HEK293 (cell line): ENCODE measurements at regions not wholly inside any gene's neighbourhood (a gene's known extent, or its start where the extent isn't known, plus 50 kb on each side); places are given as distances from the start of the nearest gene placed in this dataset.
"Not testable (repeated sequence)": the region's sequence is repeated elsewhere in the genome, so short reads cannot be mapped to it uniquely, and the experiment has no call there.

Source experiments
- CTCF ChIA-PET: fragments of 350-600 bp; formaldehyde crosslinking; extraction: SDS; loops from one replicate; lab custom pipeline; 2021; ENCODE audit warnings: antibody characterized with exemption; lab: Yijun Ruan, JAX
- POLR2A ChIA-PET: fragments of 300-600 bp; formaldehyde crosslinking; extraction: SDS; loops from one replicate; lab custom pipeline; 2020; ENCODE audit warnings: antibody characterized with exemption, inconsistent platforms; lab: Yijun Ruan, JAX
- H3K27ac ChIP-seq: fragments of 200-500 bp; sonication (Bioruptor generic); 2 replicates; pipeline ENCODE4 v1.5.1; 2014; ENCODE audit warnings: low read depth, low read length, control low read depth, inconsistent platforms; ENCODE audit errors: extremely low read depth
- H3K36me3 ChIP-seq, 2 experiments: fragments of 200-500 bp in 1 of 2; sonication (Bioruptor generic) in 1 of 2; 1 replicate in 1 of 2; 2 replicates in 1 of 2; pipeline ENCODE4 v1.5.1; 2014 to 2017; ENCODE audit warnings: inconsistent platforms in 2 of 2, low read length in 2 of 2; ENCODE audit not compliant: control insufficient read depth in 2 of 2, insufficient read depth in 1 of 2
- H3K4me1 ChIP-seq: fragments of 200-500 bp; sonication (Bioruptor generic); 2 replicates; pipeline ENCODE4 v1.5.1; 2014; ENCODE audit warnings: mild to moderate bottlenecking, low read length, inconsistent platforms; ENCODE audit not compliant: control insufficient read depth, insufficient read depth
- H3K4me3 ChIP-seq: 2 replicates; pipeline ENCODE4 v1.5.1; 2011; ENCODE audit warnings: low read depth, mild to moderate bottlenecking, control low read depth, low read length, moderate library complexity
- H3K9me3 ChIP-seq: fragments of 200-500 bp; sonication (Bioruptor generic); 2 replicates; pipeline ENCODE4 v1.5.1; 2014; ENCODE audit warnings: low read depth, low read length, inconsistent platforms; ENCODE audit not compliant: control insufficient read depth, insufficient read depth
- TSHZ1 ChIP-seq: fragments of 450-650 bp; formaldehyde crosslinking; IDR thresholded peaks from 2 replicates; pipeline ENCODE4 v1.5.1; 2016; ENCODE audit warnings: missing biosample characterization, missing genetic modification characterization, borderline replicate concordance
- ZFHX2 ChIP-seq: fragments of 450-650 bp; formaldehyde crosslinking; conservative IDR thresholded peaks from 2 replicates; pipeline ENCODE4 v1.5.1; 2016; ENCODE audit warnings: missing biosample characterization, missing genetic modification characterization
- ZNF274 ChIP-seq, 2 experiments: fragments of 200-500 bp in 1 of 2; fragments of 450-650 bp in 1 of 2; sonication (Bioruptor generic) in 1 of 2; formaldehyde crosslinking in 1 of 2; IDR thresholded peaks; 2 replicates each; pipeline versions ENCODE4 v1.5.1 to v1.6.1; 2014 to 2016; ENCODE audit warnings: borderline replicate concordance in 1 of 2, inconsistent platforms in 1 of 2, low read length in 1 of 2, missing biosample characterization in 1 of 2, missing genetic modification characterization in 1 of 2
- ZNF394 ChIP-seq: fragments of 450-650 bp; formaldehyde crosslinking; IDR thresholded peaks from 2 replicates; pipeline ENCODE4 v1.5.1; 2016; ENCODE audit warnings: missing biosample characterization, missing genetic modification characterization, mild to moderate bottlenecking, moderate library complexity, borderline replicate concordance
- ZNF555 ChIP-seq: fragments of 450-650 bp; formaldehyde crosslinking; conservative IDR thresholded peaks from 2 replicates; pipeline ENCODE4 v1.5.1; 2017; ENCODE audit warnings: missing biosample characterization, mild to moderate bottlenecking, missing genetic modification characterization, inconsistent platforms
- ZNF561 ChIP-seq: fragments of 450-650 bp; IDR thresholded peaks from 2 replicates; pipeline ENCODE4 v1.5.1; 2018; ENCODE audit warnings: missing biosample characterization, missing genetic modification characterization, borderline replicate concordance
- ZNF596 ChIP-seq: fragments of 450-650 bp; IDR thresholded peaks from 2 replicates; pipeline ENCODE4 v1.5.0; 2018; ENCODE audit warnings: missing biosample characterization, mild to moderate bottlenecking, missing genetic modification characterization, moderate library complexity
- ZNF623 ChIP-seq: fragments of 450-650 bp; formaldehyde crosslinking; IDR thresholded peaks from 2 replicates; pipeline ENCODE4 v1.5.1; 2016; ENCODE audit warnings: missing biosample characterization, missing genetic modification characterization
- ZNF791 ChIP-seq: fragments of 450-650 bp; formaldehyde crosslinking; IDR thresholded peaks from 2 replicates; pipeline ENCODE4 v1.5.1; 2016; ENCODE audit warnings: missing biosample characterization, missing genetic modification characterization
- ZSCAN18 ChIP-seq: fragments of 450-650 bp; formaldehyde crosslinking; IDR thresholded peaks from 2 replicates; pipeline ENCODE4 v1.5.1; 2016; ENCODE audit warnings: missing biosample characterization, missing genetic modification characterization
- TF ChIP-seq, protein P1 (sequence below): fragments of 450-650 bp; formaldehyde crosslinking; IDR thresholded peaks from 2 replicates; pipeline ENCODE4 v1.5.1; 2016; ENCODE audit warnings: missing biosample characterization, missing genetic modification characterization, borderline replicate concordance
- TF ChIP-seq, protein P2 (sequence below): fragments of 450-650 bp; formaldehyde crosslinking; IDR thresholded peaks from 2 replicates; pipeline ENCODE4 v1.5.1; 2016; ENCODE audit warnings: missing biosample characterization, missing genetic modification characterization

GRCh38 chr9:73444821-73445220 is 293.2 kb downstream of the ANXA1 start:
- H3K36me3 ChIP-seq, result no peaks in the 10 kb centered on the region
- H3K27ac ChIP-seq, result no peak overlapping the region
- TF ChIP-seq ZNF561 (tag by site-specific recombination), result no peak
- no peak for TF ChIP-seq TSHZ1
- TF ChIP-seq, protein P1, sequence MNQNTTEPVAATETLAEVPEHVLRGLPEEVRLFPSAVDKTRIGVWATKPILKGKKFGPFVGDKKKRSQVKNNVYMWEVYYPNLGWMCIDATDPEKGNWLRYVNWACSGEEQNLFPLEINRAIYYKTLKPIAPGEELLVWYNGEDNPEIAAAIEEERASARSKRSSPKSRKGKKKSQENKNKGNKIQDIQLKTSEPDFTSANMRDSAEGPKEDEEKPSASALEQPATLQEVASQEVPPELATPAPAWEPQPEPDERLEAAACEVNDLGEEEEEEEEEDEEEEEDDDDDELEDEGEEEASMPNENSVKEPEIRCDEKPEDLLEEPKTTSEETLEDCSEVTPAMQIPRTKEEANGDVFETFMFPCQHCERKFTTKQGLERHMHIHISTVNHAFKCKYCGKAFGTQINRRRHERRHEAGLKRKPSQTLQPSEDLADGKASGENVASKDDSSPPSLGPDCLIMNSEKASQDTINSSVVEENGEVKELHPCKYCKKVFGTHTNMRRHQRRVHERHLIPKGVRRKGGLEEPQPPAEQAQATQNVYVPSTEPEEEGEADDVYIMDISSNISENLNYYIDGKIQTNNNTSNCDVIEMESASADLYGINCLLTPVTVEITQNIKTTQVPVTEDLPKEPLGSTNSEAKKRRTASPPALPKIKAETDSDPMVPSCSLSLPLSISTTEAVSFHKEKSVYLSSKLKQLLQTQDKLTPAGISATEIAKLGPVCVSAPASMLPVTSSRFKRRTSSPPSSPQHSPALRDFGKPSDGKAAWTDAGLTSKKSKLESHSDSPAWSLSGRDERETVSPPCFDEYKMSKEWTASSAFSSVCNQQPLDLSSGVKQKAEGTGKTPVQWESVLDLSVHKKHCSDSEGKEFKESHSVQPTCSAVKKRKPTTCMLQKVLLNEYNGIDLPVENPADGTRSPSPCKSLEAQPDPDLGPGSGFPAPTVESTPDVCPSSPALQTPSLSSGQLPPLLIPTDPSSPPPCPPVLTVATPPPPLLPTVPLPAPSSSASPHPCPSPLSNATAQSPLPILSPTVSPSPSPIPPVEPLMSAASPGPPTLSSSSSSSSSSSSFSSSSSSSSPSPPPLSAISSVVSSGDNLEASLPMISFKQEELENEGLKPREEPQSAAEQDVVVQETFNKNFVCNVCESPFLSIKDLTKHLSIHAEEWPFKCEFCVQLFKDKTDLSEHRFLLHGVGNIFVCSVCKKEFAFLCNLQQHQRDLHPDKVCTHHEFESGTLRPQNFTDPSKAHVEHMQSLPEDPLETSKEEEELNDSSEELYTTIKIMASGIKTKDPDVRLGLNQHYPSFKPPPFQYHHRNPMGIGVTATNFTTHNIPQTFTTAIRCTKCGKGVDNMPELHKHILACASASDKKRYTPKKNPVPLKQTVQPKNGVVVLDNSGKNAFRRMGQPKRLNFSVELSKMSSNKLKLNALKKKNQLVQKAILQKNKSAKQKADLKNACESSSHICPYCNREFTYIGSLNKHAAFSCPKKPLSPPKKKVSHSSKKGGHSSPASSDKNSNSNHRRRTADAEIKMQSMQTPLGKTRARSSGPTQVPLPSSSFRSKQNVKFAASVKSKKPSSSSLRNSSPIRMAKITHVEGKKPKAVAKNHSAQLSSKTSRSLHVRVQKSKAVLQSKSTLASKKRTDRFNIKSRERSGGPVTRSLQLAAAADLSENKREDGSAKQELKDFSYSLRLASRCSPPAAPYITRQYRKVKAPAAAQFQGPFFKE, result no peak
- no peak for TF ChIP-seq ZNF623 (tag by site-specific recombination)
- TF ChIP-seq ZNF274 (IDR thresholded peaks at IDR 0.05; ENCODE audit: low read length), result no peak
- no peak for TF ChIP-seq ZNF274 (tag by site-specific recombination; IDR thresholded peaks at IDR 0.05; ENCODE audit: borderline replicate concordance)
- no peak for TF ChIP-seq ZNF791
- TF ChIP-seq ZNF555 (tag by site-specific recombination), result no peak
- TF ChIP-seq ZNF394 (tag by site-specific recombination), result no peak
- TF ChIP-seq, protein P2, sequence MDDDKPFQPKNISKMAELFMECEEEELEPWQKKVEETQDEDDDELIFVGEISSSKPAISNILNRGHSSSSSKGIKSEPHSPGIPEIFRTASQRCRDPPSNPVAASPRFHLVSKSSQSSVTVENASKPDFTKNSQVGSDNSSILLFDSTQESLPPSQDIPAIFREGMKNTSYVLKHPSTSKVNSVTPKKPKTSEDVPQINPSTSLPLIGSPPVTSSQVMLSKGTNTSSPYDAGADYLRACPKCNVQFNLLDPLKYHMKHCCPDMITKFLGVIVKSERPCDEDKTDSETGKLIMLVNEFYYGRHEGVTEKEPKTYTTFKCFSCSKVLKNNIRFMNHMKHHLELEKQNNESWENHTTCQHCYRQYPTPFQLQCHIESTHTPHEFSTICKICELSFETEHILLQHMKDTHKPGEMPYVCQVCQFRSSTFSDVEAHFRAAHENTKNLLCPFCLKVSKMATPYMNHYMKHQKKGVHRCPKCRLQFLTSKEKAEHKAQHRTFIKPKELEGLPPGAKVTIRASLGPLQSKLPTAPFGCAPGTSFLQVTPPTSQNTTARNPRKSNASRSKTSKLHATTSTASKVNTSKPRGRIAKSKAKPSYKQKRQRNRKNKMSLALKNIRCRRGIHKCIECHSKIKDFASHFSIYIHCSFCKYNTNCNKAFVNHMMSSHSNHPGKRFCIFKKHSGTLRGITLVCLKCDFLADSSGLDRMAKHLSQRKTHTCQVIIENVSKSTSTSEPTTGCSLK, result no peak
- TF ChIP-seq ZSCAN18 (tag by site-specific recombination), result no peak
- no peak for TF ChIP-seq ZNF596 (tag by site-specific recombination)
- TF ChIP-seq ZFHX2 (tag by site-specific recombination), result no peak
- CTCF ChIA-PET, result no interaction called here
- no peak overlapping the region for H3K4me3 ChIP-seq
- H3K9me3 ChIP-seq, result no peaks in the 10 kb centered on the region
- no peaks in the 10 kb centered on the region for H3K4me1 ChIP-seq
- POLR2A ChIA-PET, result no interaction called here

DNA sequence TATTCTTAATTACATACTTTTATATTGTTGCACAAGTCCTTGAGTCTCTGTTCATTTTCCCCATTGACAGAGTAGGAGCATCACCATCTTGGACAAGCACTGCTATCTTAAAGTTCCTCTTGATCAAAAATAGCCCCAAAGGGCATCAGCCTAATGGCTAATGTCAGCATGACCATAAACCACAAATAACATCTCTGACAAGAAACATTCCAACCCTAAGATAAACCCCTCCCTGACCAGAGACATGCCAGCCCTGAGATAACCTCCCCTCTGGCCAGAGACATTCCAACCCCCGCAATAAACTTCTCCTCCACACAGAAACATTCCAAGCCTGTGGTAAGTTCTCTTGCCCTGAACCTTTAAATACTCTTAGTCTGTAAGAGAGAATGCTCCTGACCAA is 293.7 kb downstream of the ANXA1 start:
- H3K27ac ChIP-seq, H3K4me3 ChIP-seq, H3K4me1 ChIP-seq, CTCF ChIA-PET, POLR2A ChIA-PET, H3K9me3 ChIP-seq, H3K36me3 ChIP-seq: not testable (repeated sequence)
